ENCODE measurements at regions not wholly inside any gene's neighbourhood (a gene's known extent, or its start where the extent isn't known, plus 50 kb on each side); places are given as distances from the start of the nearest gene placed in this dataset.

DNA sequence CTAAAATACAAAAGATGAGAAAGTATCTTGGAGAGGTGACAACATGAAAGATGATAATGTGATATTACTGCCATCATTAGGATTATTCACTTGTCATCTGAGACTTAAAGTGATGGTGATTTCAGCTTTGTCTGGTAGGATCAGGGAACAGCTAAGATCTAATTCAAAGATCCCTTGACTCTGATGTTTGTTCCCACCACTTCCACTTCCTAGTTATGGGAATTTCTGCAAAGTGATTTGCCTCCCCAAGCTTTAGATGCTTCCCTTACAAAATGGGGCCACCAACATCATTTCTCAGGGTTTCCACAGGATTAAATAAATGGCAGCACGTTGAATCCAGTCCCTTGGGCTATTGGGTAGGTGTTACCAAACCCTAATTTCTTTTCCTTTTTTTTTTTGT lies 550.8 kb upstream of the CDH5 start:
- TF ChIP-seq, protein P1, sequence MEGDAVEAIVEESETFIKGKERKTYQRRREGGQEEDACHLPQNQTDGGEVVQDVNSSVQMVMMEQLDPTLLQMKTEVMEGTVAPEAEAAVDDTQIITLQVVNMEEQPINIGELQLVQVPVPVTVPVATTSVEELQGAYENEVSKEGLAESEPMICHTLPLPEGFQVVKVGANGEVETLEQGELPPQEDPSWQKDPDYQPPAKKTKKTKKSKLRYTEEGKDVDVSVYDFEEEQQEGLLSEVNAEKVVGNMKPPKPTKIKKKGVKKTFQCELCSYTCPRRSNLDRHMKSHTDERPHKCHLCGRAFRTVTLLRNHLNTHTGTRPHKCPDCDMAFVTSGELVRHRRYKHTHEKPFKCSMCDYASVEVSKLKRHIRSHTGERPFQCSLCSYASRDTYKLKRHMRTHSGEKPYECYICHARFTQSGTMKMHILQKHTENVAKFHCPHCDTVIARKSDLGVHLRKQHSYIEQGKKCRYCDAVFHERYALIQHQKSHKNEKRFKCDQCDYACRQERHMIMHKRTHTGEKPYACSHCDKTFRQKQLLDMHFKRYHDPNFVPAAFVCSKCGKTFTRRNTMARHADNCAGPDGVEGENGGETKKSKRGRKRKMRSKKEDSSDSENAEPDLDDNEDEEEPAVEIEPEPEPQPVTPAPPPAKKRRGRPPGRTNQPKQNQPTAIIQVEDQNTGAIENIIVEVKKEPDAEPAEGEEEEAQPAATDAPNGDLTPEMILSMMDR (conservative IDR thresholded peaks at IDR 0.05; ENCODE audit: low read length) = no peak
- no peak for TF ChIP-seq EZH2phosphoT487 (IDR thresholded peaks at IDR 0.05; ENCODE audit: borderline replicate concordance, low read depth, low read length)
